Umbilical cord (tissue), 1 donor: ENCODE measurements at regions not wholly inside any gene's neighbourhood (a gene's known extent, or its start where the extent isn't known, plus 50 kb on each side); places are given as distances from the start of the nearest gene placed in this dataset.
"Not testable (repeated sequence)": the region's sequence is repeated elsewhere in the genome, so short reads cannot be mapped to it uniquely, and the experiment has no call there.

ENCODE experiments used
- DNase-seq: peaks from one replicate; pipeline ENCODE4 v3.0.0-alpha.2; 2015; ENCODE audit warnings: low spot score

- no peak for DNase-seq
These were observed 173.5 kb upstream of the SFSWAP start for GRCh38 chr12:131537267-131537958.

- DNase-seq = no peak
These were observed 171.5 kb upstream of the SFSWAP start for GRCh38 chr12:131539381-131539780.

GRCh38 chr12:131540138-131540623 lies 170.7 kb upstream of the SFSWAP start:
- no peak for DNase-seq

GRCh38 chr12:131541512-131541911 lies 169.4 kb upstream of the SFSWAP start:
- DNase-seq = not testable (repeated sequence)

DNA sequence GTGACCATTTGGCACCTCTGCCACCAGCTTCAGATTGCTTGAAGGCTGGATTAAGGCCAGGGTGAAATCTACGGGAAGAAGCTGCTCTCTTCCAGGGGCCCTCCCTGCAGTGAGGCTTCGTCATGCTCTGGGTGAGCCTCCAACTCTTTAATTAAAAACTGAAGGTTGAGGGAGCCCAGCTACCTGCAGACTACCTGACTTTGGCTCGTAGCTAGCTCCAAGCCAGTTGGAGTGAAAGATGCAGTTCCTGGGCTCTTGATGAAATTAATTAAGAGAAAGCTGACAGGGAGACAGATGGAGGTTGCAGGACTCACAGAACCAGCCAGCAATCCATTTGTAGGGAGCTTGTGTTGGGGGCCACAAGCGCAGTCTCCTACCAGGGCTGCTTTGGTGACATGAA lies 168.5 kb upstream of the SFSWAP start:
- DNase-seq = no peak

GRCh38 chr12:131543040-131543439 lies 167.8 kb upstream of the SFSWAP start:
- DNase-seq = no peak

- DNase-seq = no peak
These were observed 163.3 kb upstream of the SFSWAP start for GRCh38 chr12:131547555-131547954.

DNA sequence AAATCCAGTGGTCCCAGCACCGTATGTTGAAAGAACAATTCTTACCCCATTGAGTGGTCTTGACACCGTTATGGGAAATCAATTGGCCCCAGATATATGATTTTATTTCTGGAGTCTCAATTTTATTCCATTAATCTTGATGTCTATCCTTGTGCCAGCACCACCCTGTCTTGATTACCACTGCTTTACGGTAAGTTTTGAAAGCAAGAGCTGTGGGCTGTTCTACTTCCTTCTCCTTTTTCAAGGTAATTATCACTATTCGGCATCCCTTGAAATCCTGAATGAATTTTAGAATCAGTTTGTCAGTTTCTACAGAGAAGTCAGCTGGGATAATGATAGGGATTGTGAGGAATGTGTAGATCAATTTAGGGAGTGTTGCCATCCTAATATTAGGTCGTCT lies 160.8 kb upstream of the SFSWAP start:
- no peak for DNase-seq

DNA sequence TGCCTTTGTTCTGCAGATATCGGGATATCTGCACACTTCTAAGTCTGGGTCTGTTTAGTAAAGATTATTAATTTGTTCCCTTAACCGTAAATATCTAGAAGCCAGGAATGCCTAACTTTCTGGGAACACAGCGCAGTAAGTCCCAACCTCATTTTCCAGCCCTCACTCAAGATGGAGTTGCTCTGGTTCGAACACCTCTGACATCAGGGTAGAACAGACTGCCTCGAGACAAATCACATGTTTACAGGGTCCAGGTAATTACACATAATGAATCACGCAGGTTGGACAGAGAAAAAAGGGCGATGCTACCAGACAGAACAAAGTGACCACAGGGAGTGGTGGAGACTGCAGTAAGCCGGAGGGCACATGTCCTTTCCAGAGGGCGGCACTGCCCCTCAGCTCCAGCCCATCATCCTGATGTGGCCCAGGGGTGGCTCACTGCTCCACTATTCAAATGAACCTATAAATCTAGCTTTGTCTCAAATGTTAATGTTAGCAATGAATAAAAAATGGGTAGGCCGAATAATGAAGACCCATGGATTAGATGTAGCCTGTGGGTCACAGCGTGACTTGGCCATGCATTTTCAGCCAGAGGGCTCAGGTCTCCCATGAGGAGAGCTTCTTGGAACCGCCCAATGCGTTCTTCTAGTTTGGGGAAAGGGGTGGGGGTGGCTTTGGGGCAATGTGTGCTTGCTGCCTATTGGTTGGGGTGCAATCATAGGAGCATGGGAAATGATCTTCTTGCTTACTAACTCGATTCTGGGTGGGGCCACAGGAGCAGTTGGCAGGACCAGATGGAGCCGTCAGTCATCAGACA lies 159.0 kb upstream of the SFSWAP start:
- DNase-seq = no peak

GRCh38 chr12:131552492-131552863 lies 158.4 kb upstream of the SFSWAP start:
- DNase-seq = no peak

DNA sequence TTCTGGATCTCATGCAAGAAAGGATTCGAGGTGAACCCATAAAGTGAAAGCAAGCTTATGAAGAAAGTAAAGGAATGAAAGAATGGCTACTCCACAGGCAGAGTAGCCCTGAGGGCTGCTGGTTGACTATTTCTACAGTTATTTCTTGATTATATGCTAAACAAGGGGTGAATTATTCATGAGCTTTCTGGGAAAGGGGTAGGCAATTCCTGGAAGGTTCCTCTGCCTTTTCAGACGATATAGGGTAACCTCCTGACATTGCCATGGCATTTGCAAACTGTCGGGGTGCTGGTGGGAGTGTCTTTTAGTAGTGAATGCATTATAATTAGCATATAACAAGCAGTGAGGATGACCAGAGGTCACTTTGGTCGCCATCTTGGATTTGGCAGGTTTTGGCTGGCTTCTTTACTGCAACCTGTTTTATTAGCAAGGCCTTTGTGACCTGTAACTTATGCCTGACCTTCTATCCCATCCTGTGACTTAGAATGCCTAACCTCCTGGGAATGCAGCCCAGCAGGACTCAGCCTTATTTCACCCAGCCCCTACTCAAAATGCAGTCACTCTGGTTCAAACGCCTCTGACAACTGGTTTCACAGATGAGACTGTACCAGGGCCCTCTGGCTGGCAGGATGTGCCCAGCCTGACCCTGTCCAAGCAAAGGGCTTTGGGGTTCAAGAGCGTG lies 157.7 kb upstream of the SFSWAP start:
- no peak for DNase-seq

DNA sequence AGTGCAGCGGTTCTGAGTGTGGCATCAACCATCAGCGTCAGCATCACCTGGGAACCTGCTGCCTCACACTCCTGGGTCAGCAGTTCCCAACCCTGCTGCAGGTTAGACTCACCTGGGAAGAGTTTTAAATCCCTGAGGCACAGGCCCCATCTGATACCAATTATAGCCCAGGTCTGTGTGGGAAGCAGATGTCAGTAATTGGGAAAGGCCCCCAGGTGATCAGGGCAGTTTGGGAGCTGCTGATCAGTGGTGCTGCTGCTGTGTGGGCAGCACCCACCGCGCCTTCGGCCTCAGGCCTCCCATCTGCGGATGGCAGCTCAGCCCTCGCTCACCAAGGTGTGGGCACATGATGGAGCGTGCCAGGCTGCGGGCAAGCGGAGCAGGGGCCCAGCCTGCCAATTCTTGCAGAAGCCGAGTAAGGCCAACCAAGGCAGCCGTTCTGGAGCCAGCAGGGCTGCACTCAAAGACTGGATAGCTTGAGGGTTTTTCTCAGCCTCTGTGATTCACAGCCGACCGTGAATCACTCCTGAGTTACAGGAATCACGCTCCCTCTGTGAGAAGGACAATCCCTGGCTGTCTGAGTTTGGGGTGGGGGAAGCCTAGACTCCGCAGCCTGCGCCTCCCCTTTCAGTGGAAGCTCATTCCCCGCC lies 155.6 kb upstream of the SFSWAP start:
- DNase-seq = no peak

GRCh38 chr12:131555866-131556265 lies 155.0 kb upstream of the SFSWAP start:
- no peak for DNase-seq

DNA sequence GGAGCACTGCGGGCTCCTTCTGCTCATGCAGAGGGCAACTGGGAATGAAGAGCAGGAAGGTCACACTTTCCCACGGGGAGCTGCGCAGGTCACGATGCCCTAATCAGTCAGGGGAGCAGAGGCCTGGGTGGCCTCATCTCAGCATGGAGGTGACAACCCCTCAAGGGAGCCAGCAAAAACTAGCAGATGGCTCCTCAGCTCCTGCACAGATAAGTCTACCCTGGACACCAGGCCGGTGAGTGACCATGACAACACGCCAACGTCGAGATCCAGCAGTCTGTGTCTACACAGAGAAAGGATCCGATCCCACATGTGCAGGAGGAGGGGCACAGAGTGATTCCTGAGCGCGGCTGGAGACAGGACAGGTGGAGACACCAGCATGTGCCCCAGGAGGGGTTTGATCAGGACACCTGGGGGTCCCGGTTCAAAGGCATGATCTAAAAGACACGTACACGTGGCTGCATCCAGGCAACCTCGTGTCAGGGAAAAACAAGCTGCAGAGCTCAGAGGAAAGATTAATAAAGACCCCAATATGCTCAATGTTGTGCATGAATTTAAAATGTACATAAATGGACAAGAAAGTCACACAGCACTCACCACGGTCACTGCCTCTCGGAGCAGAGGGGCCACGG lies 153.7 kb upstream of the SFSWAP start:
- DNase-seq = no peak

GRCh38 chr12:131559517-131560516 lies 151.1 kb upstream of the SFSWAP start:
- no peak for DNase-seq

DNA sequence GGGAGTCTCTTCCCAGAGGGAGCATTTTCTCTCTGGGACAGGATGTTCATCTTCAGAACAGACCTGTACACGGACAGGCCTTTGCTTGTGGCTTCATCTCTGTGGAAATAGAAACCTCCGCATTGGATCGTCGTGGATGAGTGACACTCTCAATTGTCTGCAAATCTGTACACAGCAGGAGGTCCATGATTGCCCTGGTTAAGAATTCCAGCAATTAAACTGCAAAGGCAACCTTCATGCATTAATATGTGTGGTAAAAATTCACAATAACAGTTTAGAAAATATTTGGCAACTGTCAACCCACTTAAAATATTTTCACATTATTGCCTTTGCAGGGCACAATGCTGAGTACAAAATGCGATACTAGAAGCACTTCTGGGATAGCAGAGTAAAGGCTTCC lies 149.8 kb upstream of the SFSWAP start:
- DNase-seq = no peak

DNA sequence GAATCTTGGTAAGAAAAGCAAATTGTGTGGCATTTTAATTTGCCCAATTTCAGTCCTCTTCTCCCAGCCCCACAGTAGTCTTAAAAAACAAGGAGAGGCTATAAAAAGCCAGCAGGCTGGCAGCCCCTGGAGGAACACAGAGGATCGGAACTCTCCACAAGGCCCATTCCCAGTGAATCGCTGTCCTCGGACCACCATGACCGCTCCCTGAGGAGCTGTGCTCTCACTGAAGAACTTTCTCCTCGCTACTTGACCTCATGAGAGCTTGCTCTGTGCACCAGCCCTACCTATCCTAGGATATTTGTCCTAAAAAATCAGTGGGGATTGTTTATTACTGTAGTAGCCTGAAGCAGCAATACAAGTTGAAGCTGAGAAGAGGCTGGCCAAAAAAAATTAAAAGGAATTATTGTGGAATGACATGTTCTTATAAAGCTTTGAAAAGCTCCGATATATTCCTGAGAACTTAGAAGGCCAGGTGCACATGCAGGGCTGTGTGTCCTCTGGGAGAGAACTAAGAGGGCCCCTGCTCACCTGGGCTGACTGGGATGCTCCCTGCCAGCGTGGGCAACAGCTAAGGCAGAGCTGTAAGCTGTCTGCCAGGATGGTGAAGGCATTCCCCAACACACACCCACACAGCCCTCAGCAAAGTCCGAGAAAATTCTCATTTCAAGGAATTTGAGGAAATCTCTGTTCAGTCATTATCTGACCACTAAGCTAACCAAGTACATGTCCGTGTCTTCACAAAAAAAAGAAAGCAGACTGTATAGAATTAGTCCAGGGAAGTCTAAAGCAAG lies 148.8 kb upstream of the SFSWAP start:
- DNase-seq = no peak

GRCh38 chr12:131564138-131564727 lies 146.7 kb upstream of the SFSWAP start:
- DNase-seq = not testable (repeated sequence)

- DNase-seq = no peak
These were observed 146.0 kb upstream of the SFSWAP start for GRCh38 chr12:131564845-131565244.
